ENCODE measurements at regions not wholly inside any gene's neighbourhood (a gene's known extent, or its start where the extent isn't known, plus 50 kb on each side); places are given as distances from the start of the nearest gene placed in this dataset.
A peak's percentile ranks its signal among the peaks of the same experiment; 100 is the strongest.

DNA sequence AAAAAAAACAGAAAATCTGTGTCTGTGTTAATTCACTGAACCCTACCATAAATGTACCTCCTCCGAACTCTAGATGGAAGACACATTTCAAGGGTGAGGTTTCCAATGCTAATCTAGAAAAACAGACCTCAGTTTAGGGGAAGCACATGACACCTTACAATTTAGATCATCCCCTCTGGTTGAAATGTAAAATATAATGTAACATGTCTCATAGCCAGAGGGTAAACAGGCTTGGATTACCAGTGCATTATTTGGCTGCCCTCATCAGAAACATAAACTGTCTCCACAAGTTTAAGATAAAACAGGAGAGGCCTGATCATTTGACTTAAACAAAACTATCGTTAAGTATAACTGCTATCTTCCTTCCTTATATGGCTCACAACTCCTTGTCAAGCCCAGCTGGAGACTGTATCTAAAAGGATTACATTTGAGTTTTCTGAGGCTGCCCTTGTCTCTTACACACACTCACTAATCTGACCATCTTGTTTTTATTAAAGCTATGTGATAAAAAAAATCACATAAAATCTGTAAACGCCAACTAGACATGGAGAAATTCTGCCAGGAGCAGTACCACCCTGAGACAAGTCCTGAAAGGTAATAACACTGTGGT, 105.7 kb downstream of the LURAP1L start:
- Histone ChIP-seq H3K27ac (ENCODE audit: low read depth, low read length) (no peak overlapping the region), H3K9me3 (ENCODE audit: control insufficient read depth, insufficient read depth, low read length) (no peaks in the 10 kb centered on the region), H3K27me3 (ENCODE audit: control insufficient read depth, insufficient read depth, low read length) (no peaks in the 10 kb centered on the region), H3K4me3 (ENCODE audit: low read depth, low read length) (no peak overlapping the region)
- TF ChIP-seq, protein P1, sequence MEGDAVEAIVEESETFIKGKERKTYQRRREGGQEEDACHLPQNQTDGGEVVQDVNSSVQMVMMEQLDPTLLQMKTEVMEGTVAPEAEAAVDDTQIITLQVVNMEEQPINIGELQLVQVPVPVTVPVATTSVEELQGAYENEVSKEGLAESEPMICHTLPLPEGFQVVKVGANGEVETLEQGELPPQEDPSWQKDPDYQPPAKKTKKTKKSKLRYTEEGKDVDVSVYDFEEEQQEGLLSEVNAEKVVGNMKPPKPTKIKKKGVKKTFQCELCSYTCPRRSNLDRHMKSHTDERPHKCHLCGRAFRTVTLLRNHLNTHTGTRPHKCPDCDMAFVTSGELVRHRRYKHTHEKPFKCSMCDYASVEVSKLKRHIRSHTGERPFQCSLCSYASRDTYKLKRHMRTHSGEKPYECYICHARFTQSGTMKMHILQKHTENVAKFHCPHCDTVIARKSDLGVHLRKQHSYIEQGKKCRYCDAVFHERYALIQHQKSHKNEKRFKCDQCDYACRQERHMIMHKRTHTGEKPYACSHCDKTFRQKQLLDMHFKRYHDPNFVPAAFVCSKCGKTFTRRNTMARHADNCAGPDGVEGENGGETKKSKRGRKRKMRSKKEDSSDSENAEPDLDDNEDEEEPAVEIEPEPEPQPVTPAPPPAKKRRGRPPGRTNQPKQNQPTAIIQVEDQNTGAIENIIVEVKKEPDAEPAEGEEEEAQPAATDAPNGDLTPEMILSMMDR (IDR thresholded peaks at IDR 0.05; ENCODE audit: low read depth, low read length), result no peak
- ChIA-PET CTCF (interaction anchor here (0.8 kb wide), 1 partner anchor 208 kb away, joined by 3 read pairs; no protein-coding TSS in a partner anchor), POLR2A (interaction anchor here (0.7 kb wide), 1 partner anchor 79 kb away, joined by 3 read pairs; no protein-coding TSS in a partner anchor)
- peak; percentile 47 for DNase-seq (ENCODE audit: low read depth, low spot score)

DNA sequence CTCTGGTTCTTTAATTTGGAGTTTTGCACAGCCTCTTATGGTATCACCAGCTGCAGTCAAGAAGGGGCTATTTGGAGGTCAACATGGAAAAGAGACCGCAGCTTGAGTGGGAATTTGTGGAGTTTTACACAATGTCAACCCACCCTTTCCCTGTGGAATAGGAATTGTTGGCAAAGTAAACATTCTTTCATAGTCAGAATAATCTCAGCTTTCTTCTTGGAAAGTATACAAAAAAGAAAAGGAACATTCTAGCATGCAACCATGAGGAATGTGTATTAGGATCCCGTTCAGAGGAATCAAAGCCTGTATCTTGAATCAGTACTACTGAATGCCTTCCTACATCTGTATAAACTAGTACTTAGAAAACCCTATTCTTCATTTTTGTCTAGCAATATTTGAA, 107.6 kb downstream of the LURAP1L start:
- peak; percentile 15 for DNase-seq (ENCODE audit: low read depth, low spot score)
- ChIA-PET POLR2A (interaction anchor here (1.5 kb wide), 1 partner anchor 107 kb away, joined by 11 read pairs; the partner anchor contains the start of gene LURAP1L), CTCF (interaction anchor here (0.6 to 1.8 kb wide), 4 partner anchors 68 to 180 kb away, joined by 3 to 14 read pairs (median 4); no protein-coding TSS in a partner anchor)
- Histone ChIP-seq H3K27ac (ENCODE audit: low read depth, low read length) (peak overlapping the region; percentile 68), H3K27me3 (ENCODE audit: control insufficient read depth, insufficient read depth, low read length) (no peaks in the 10 kb centered on the region), H3K9me3 (ENCODE audit: control insufficient read depth, insufficient read depth, low read length) (no peaks in the 10 kb centered on the region), H3K4me3 (ENCODE audit: low read depth, low read length) (no peak overlapping the region)
- TF ChIP-seq, protein P1 (IDR thresholded peaks at IDR 0.05; ENCODE audit: low read depth, low read length), result no peak

DNA sequence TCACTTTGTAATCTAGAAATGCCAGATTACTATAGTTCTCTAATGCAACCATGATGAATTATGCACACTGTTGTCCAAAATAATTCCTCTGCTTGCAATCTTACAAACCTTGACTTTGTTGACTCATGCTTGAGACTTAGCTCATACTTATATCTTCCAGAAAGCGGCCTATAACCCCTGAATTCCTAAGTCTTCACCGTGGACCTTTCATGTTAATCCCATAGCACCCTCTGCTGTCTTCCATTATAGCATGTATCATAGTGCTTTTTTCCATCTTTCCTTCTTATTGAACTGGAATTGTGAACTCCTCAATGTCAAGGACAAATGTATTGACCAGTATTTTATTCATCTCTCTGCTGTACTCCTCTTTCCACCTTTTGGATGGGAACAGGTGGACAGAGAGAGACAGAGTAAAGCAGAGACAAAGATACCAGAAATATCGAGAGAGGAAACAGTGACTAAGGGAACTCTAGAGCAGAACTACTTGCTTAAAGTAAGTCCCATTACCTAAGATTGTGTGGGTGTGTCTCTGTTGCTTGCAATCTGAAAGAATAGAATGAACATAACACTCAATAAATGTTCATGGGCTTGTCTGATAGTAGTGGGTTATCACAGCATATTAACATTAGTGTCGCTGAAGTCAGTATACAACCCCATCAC, 110.0 kb downstream of the LURAP1L start:
- TF ChIP-seq, protein P1 (IDR thresholded peaks at IDR 0.05; ENCODE audit: low read depth, low read length), result peak; percentile 69
- Histone ChIP-seq H3K9me3 (ENCODE audit: control insufficient read depth, insufficient read depth, low read length) (no peaks in the 10 kb centered on the region), H3K27me3 (ENCODE audit: control insufficient read depth, insufficient read depth, low read length) (no peaks in the 10 kb centered on the region), H3K27ac (ENCODE audit: low read depth, low read length) (no peak overlapping the region), H3K4me3 (ENCODE audit: low read depth, low read length) (no peak overlapping the region)
- DNase-seq (ENCODE audit: low read depth, low spot score), result peak; percentile 74
- POLR2A ChIA-PET, result interaction anchor here (0.8 to 1.0 kb wide), 4 partner anchors 108 to 165 kb away, joined by 3 to 6 read pairs (median 3); no protein-coding TSS in a partner anchor
- CTCF ChIA-PET, result interaction anchor here (0.6 to 1.7 kb wide), 24 partner anchors 9 to 219 kb away, joined by 3 to 102 read pairs (median 5); partner anchors contain the start of gene LURAP1L

DNA sequence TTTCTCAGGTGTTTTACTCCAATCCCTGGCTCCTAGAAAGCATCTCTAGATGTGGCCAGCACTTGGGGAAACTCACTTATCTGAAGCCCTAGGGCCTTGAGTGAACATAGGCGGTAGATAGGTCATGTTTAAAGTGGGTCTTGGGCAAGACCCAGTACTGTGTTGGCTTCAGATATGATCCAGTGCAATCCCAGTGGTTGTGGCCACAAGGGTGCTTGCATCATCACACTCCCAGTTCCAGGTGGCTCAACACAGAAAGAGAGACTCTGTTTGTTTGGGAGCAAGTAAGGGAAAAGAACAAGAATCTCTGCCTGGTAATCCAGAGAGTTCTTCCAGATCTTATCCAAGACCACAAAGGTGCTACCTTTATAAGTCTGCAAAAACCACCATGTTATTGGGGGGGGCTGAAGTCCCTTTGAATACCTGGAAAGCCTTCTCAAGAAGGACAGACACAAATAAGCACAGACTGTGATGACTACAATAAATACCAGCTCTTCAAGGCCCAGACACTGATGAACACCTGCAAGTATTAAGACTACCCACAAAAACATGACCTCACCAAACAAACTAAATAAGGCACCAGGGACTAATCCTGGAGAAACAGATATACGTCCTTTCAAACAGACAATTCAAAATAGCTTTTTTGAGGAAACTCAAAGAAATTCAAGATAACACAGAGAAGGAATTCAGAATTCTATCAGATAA, 114.7 kb downstream of the LURAP1L start:
- TF ChIP-seq, protein P1 (IDR thresholded peaks at IDR 0.05; ENCODE audit: low read depth, low read length), result no peak
- DNase-seq (ENCODE audit: low read depth, low spot score), result no peak
- POLR2A ChIA-PET, result no interaction called here
- Histone ChIP-seq H3K9me3 (ENCODE audit: control insufficient read depth, insufficient read depth, low read length) (no peaks in the 10 kb centered on the region), H3K27ac (ENCODE audit: low read depth, low read length) (no peak overlapping the region), H3K4me3 (ENCODE audit: low read depth, low read length) (no peak overlapping the region), H3K27me3 (ENCODE audit: control insufficient read depth, insufficient read depth, low read length) (no peaks in the 10 kb centered on the region)
- CTCF ChIA-PET, result no interaction called here

Measured in AG04450 (cell line).